HepG2 (cell line): ENCODE measurements at regions not wholly inside any gene's neighbourhood (a gene's known extent, or its start where the extent isn't known, plus 50 kb on each side); places are given as distances from the start of the nearest gene placed in this dataset.

ENCODE experiments used
- AKNA ChIP-seq: sonication (generic); formaldehyde crosslinking; IDR thresholded peaks from 2 replicates; pipeline ENCODE4 v1.4.0; 2020; ENCODE audit warnings: missing genetic modification reagents, borderline replicate concordance
- DR1 ChIP-seq: sonication (generic); formaldehyde crosslinking; IDR thresholded peaks from 2 replicates; pipeline ENCODE4 v1.8.0; 2021; ENCODE audit warnings: mild to moderate bottlenecking, missing genetic modification reagents, inconsistent platforms
- POLR2A ChIP-seq, 2 experiments: IDR thresholded peaks; 2 replicates each; pipeline ENCODE4 v1.6.1; 2011; ENCODE audit warnings: low read depth in 2 of 2, low read length in 2 of 2, mild to moderate bottlenecking in 1 of 2, moderate library complexity in 1 of 2; ENCODE audit not compliant: insufficient read depth in 1 of 2
- PRDM10 ChIP-seq: sonication (generic); formaldehyde crosslinking; IDR thresholded peaks from 2 replicates; pipeline ENCODE4 v1.4.0; 2020; ENCODE audit warnings: low read depth, missing genetic modification reagents
- TAF1 ChIP-seq: sonication (generic); formaldehyde crosslinking; IDR thresholded peaks from 2 replicates; pipeline ENCODE4 v1.4.0; 2020; ENCODE audit warnings: missing genetic modification reagents
- TF ChIP-seq, protein P1 (sequence below): sonication (generic); formaldehyde crosslinking; IDR thresholded peaks from 2 replicates; pipeline ENCODE4 v1.5.0; 2020; ENCODE audit warnings: mild to moderate bottlenecking, missing genetic modification reagents, moderate library complexity

- TF ChIP-seq POLR2A (IDR thresholded peaks at IDR 0.05; ENCODE audit: insufficient read depth in 1 of 2, low read depth in 2 of 2, low read length in 2 of 2) (no peak), PRDM10 (CRISPR knock-in tag) (no peak), TAF1 (CRISPR knock-in tag) (no peak), AKNA (CRISPR knock-in tag) (no peak), DR1 (CRISPR knock-in tag) (no peak)
- TF ChIP-seq, protein P1, sequence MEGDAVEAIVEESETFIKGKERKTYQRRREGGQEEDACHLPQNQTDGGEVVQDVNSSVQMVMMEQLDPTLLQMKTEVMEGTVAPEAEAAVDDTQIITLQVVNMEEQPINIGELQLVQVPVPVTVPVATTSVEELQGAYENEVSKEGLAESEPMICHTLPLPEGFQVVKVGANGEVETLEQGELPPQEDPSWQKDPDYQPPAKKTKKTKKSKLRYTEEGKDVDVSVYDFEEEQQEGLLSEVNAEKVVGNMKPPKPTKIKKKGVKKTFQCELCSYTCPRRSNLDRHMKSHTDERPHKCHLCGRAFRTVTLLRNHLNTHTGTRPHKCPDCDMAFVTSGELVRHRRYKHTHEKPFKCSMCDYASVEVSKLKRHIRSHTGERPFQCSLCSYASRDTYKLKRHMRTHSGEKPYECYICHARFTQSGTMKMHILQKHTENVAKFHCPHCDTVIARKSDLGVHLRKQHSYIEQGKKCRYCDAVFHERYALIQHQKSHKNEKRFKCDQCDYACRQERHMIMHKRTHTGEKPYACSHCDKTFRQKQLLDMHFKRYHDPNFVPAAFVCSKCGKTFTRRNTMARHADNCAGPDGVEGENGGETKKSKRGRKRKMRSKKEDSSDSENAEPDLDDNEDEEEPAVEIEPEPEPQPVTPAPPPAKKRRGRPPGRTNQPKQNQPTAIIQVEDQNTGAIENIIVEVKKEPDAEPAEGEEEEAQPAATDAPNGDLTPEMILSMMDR, result no peak
Observed at GRCh38 chr1:172885411-172885810, 165.3 kb downstream of the TNFSF18 start.
